HCT116 (cell line): ENCODE measurements at regions not wholly inside any gene's neighbourhood (a gene's known extent, or its start where the extent isn't known, plus 50 kb on each side); places are given as distances from the start of the nearest gene placed in this dataset.

Experiments used
- ATAC-seq: fragments of 200-7000 bp; cut with Tn5 transposase; 2 replicates; pipeline ENCODE4 v1.9.1; 2020; ENCODE audit warnings: mild to moderate bottlenecking, moderate library complexity
- BruUV-seq: library from RNA; stranded (reverse); fragments of 400-500 nt; replicated peaks from 2 replicates; lab custom pipeline; 2021; lab: Mats Ljungman, UMichigan
- CTCF ChIA-PET: fragments of 300-600 bp; sonication (Branson Sonifier 250); formaldehyde crosslinking; loops from one replicate; lab custom pipeline; 2021; ENCODE audit warnings: antibody characterized with exemption; lab: Charles Lee
- POLR2A ChIA-PET: fragments of 300-600, 350-600 bp; sonication (Branson Sonifier 250); formaldehyde crosslinking; loops from one replicate; lab custom pipeline; 2021; ENCODE audit warnings: antibody characterized with exemption; lab: Charles Lee
- RAD21 ChIA-PET, 2 experiments: fragments of 300-600 bp; sonication (Branson Sonifier 250); formaldehyde crosslinking; loops; one replicate each; lab custom pipeline; 2023; ENCODE audit warnings: low total read pairs in 2 of 2; ENCODE audit not compliant: uncharacterized antibody in 2 of 2, unreplicated experiment in 2 of 2, low non-redundant PET in 1 of 2; lab: Charles Lee
- DNase-seq: peaks from one replicate; pipeline ENCODE4 v3.0.0-alpha.2; 2010; ENCODE audit warnings: low read depth, low spot score
- H2AFZ ChIP-seq: fragments of 200-600 bp; shearing (Covaris generic), sonication (generic); 2 replicates; pipeline ENCODE4 v1.6.1; 2017; ENCODE audit warnings: low read depth, mixed run types, mixed read lengths, antibody characterized with exemption, low read length; ENCODE audit not compliant: poor library complexity, severe bottlenecking
- H3K27ac ChIP-seq: 2 replicates; pipeline ENCODE4 v1.5.1; 2012; ENCODE audit warnings: low read depth, low read length
- H3K27me3 ChIP-seq: fragments of 200-600 bp; sonication (generic); 2 replicates; pipeline ENCODE4 v1.6.1; 2016; ENCODE audit warnings: mixed run types, low read length, mixed read lengths; ENCODE audit not compliant: insufficient read depth
- H3K36me3 ChIP-seq, 2 experiments: fragments of 200-500 bp in 1 of 2; fragments of 200-600 bp in 1 of 2; sonication (Bioruptor generic) in 1 of 2; sonication (generic) in 1 of 2; 2 replicates each; pipeline versions ENCODE4 v1.5.1 to v1.6.1; 2014 to 2016; ENCODE audit warnings: low read length in 2 of 2, inconsistent platforms in 1 of 2, mixed read lengths in 1 of 2, mixed run types in 1 of 2; ENCODE audit not compliant: insufficient read depth in 2 of 2, control insufficient read depth in 1 of 2
- H3K4me1 ChIP-seq, 2 experiments: fragments of 200-600 bp in 1 of 2; sonication (generic) in 1 of 2; 2 replicates each; pipeline versions ENCODE4 v1.5.1 to v1.6.1; 2012 to 2017; ENCODE audit warnings: low read length in 2 of 2, inconsistent platforms in 1 of 2, mild to moderate bottlenecking in 1 of 2, mixed read lengths in 1 of 2, mixed run types in 1 of 2, moderate library complexity in 1 of 2; ENCODE audit not compliant: insufficient read depth in 2 of 2, control insufficient read depth in 1 of 2
- H3K4me2 ChIP-seq: fragments of 200-600 bp; sonication (generic); 2 replicates; pipeline ENCODE4 v1.6.1; 2017; ENCODE audit warnings: mixed run types, low read length, mixed read lengths
- H3K4me3 ChIP-seq, 2 experiments: fragments of 200-600 bp in 1 of 2; sonication (generic) in 1 of 2; replicated peaks in 1 of 2; 2 replicates each; pipeline ENCODE4 v1.5.1; 2011 to 2016; ENCODE audit warnings: low read length in 2 of 2, control low read depth in 1 of 2, low read depth in 1 of 2, mild to moderate bottlenecking in 1 of 2, mixed read lengths in 1 of 2, mixed run types in 1 of 2
- H3K79me2 ChIP-seq: fragments of 200-600 bp; sonication (generic); 2 replicates; pipeline ENCODE4 v1.6.1; 2017; ENCODE audit warnings: mild to moderate bottlenecking, mixed run types, low read length, moderate library complexity, mixed read lengths; ENCODE audit not compliant: insufficient read depth
- H3K9ac ChIP-seq: fragments of 200-600 bp; sonication (generic); 2 replicates; pipeline ENCODE4 v1.6.1; 2016; ENCODE audit warnings: low read length, mixed read lengths
- H3K9me2 ChIP-seq: fragments of 200-600 bp; sonication (generic), shearing (Covaris generic); 2 replicates; pipeline ENCODE4 v1.6.1; 2017; ENCODE audit warnings: mixed run types, mild to moderate bottlenecking, moderate library complexity; ENCODE audit not compliant: insufficient read depth
- H3K9me3 ChIP-seq, 2 experiments: fragments of 200-500 bp in 1 of 2; fragments of 200-600 bp in 1 of 2; sonication (Bioruptor generic) in 1 of 2; sonication (generic) in 1 of 2; 2 replicates each; pipeline ENCODE4 v1.6.1; 2014 to 2017; ENCODE audit warnings: low read length in 2 of 2, mixed read lengths in 2 of 2, inconsistent platforms in 1 of 2, low read depth in 1 of 2, mild to moderate bottlenecking in 1 of 2, mixed run types in 1 of 2, moderate library complexity in 1 of 2; ENCODE audit not compliant: control insufficient read depth in 1 of 2, insufficient read depth in 1 of 2
- H4K20me1 ChIP-seq: fragments of 200-600 bp; sonication (generic), shearing (Covaris generic); 2 replicates; pipeline ENCODE4 v1.6.1; 2017; ENCODE audit warnings: mixed run types, mild to moderate bottlenecking, moderate library complexity; ENCODE audit not compliant: insufficient read depth
- CBX3 ChIP-seq: IDR thresholded peaks from 2 replicates; pipeline ENCODE4 v1.6.1; 2012; ENCODE audit warnings: low read depth
- CEBPB ChIP-seq: IDR thresholded peaks from 2 replicates; pipeline ENCODE4 v1.6.1; 2012; ENCODE audit warnings: low read depth
- EGR1 ChIP-seq: IDR thresholded peaks from 2 replicates; pipeline ENCODE4 v1.6.1; 2012; ENCODE audit warnings: low read depth
- EZH2 ChIP-seq: fragments of 200-600 bp; sonication (generic); IDR thresholded peaks from 2 replicates; pipeline ENCODE4 v1.6.1; 2017; ENCODE audit warnings: antibody characterized with exemption, mixed run types
- EZH2phosphoT487 ChIP-seq: fragments of 200-600 bp; IDR thresholded peaks from 2 replicates; pipeline ENCODE4 v1.6.1; 2018; ENCODE audit warnings: antibody characterized with exemption, borderline replicate concordance
- FOSL1 ChIP-seq: IDR thresholded peaks from 2 replicates; pipeline ENCODE4 v1.6.1; 2012; ENCODE audit warnings: low read depth
- JUND ChIP-seq: IDR thresholded peaks from 2 replicates; pipeline ENCODE4 v1.6.1; 2012
- POLR2A ChIP-seq: IDR thresholded peaks from 2 replicates; pipeline ENCODE4 v1.7.0; 2011; ENCODE audit warnings: borderline replicate concordance; ENCODE audit not compliant: insufficient read depth, insufficient read length; ENCODE audit errors: extremely low read depth
- POLR2AphosphoS5 ChIP-seq: IDR thresholded peaks from 2 replicates; pipeline ENCODE4 v1.6.1; 2011; ENCODE audit warnings: mild to moderate bottlenecking, low read depth, low read length, moderate library complexity
- RAD21 ChIP-seq: IDR thresholded peaks from 2 replicates; pipeline ENCODE4 v1.6.1; 2012; ENCODE audit warnings: low read depth, mild to moderate bottlenecking
- SIN3A ChIP-seq: IDR thresholded peaks from 2 replicates; pipeline ENCODE4 v1.6.1; 2012; ENCODE audit warnings: low read depth
- SP1 ChIP-seq: IDR thresholded peaks from 2 replicates; pipeline ENCODE4 v1.6.1; 2012; ENCODE audit warnings: low read depth
- SRF ChIP-seq: IDR thresholded peaks from 2 replicates; pipeline ENCODE4 v1.6.1; 2012; ENCODE audit warnings: low read depth
- YY1 ChIP-seq: IDR thresholded peaks from 2 replicates; pipeline ENCODE4 v1.6.1; 2011; ENCODE audit warnings: low read length, low read depth, moderate library complexity, mild to moderate bottlenecking; ENCODE audit not compliant: insufficient replicate concordance; ENCODE audit errors: extremely low read depth
- ZNF274 ChIP-seq: fragments of 200-500 bp; sonication (Bioruptor generic); IDR thresholded peaks from 2 replicates; pipeline ENCODE4 v1.6.1; 2014; ENCODE audit warnings: mild to moderate bottlenecking, low read depth, low read length, inconsistent platforms
- intact Hi-C: fragments of 100-400 bp; cut with micrococcal nuclease; formaldehyde crosslinking; loops from 2 replicates; pipeline ENCODE4 v1.10.0; 2022
- TF ChIP-seq, protein P1 (sequence below): IDR thresholded peaks from 2 replicates; pipeline ENCODE4 v1.6.1; 2012
- TF ChIP-seq, protein P2 (sequence below): IDR thresholded peaks from 2 replicates; pipeline ENCODE4 v1.6.1; 2012
- TF ChIP-seq, protein P3 (sequence below), 3 experiments: fragments of 200-600 bp in 1 of 3; sonication (generic) in 1 of 3; IDR thresholded peaks in 2 of 3; conservative IDR thresholded peaks in 1 of 3; 2 replicates each; pipeline ENCODE4 v1.5.1; 2012 to 2017; ENCODE audit warnings: low read depth in 2 of 3, low read length in 2 of 3, antibody characterized with exemption in 1 of 3, borderline replicate concordance in 1 of 3, control low read depth in 1 of 3, mild to moderate bottlenecking in 1 of 3, mixed read lengths in 1 of 3, mixed run types in 1 of 3, moderate library complexity in 1 of 3; ENCODE audit not compliant: insufficient read depth in 1 of 3

DNA sequence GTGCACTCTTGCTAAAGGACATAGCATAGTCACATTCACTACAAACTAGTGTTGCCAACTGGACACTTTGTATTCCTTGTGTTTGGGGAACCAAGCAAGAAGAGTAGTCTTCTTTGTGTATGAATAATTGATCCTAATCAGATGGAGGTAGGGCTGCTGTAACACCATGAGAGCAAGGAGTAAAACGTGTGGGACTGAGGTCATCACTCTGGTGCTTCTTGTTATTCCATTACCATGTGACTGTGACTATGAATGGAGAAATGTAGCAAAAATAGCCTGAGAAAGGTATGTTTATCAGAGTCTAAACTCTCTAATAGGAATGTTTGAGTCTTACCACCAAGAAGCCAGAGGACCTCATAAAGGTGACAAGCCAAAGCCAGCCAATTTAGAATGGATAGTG, 966.9 kb downstream of the TAF11L14 start:
- Histone ChIP-seq H3K27me3 (no peaks in the 10 kb centered on the region), H3K36me3 (no peaks in the 10 kb centered on the region), H3K79me2 (no peaks in the 10 kb centered on the region), H3K4me3 (no peak overlapping the region), H4K20me1 (no peaks in the 10 kb centered on the region), H3K9me3 (peaks cover 5 to 26% of the 10 kb centered on the region in 2 experiments; a peak in 2 of 4 replicates), H3K9ac (no peak overlapping the region), H3K27ac (no peak overlapping the region), H3K4me1 (no peaks in the 10 kb centered on the region), H3K4me2 (no peak overlapping the region), H3K9me2 (no peaks in the 10 kb centered on the region), H2AFZ (no peak overlapping the region)
- no TSS peak for BruUV-seq
- no peak for ATAC-seq
- RAD21 ChIA-PET: no interaction called here
- no peak for DNase-seq
- TF ChIP-seq ZNF274: no peak
- TF ChIP-seq RAD21: no peak
- no peak for TF ChIP-seq CEBPB
- no peak for TF ChIP-seq SP1
- TF ChIP-seq JUND: no peak
- CTCF ChIA-PET: no interaction called here
- POLR2A ChIA-PET: no interaction called here
- intact Hi-C loops: no loop called here

DNA sequence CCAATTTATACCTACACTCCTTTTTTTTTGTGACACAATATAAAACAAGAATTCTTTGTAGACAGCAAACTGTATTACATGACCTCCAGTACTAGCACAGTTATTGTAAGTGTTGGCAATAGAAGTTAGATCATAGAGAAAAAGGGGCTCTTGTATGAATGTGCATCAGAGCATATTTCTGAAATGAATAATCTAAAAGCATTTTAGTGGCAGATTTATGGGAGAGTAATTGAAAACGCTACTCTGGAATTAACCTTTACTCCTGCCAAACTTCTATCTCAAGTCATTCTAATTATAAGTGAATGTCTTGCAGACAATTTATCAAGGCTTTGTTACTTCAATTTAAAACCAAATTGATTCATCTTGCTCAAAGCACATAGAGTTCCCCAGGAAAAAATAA, 968.1 kb downstream of the TAF11L14 start:
- intact Hi-C loops: no loop called here
- H3K4me3 ChIP-seq: no peak overlapping the region
- H3K79me2 ChIP-seq: no peaks in the 10 kb centered on the region
- no peak overlapping the region for H2AFZ ChIP-seq
- no peaks in the 10 kb centered on the region for H3K9me2 ChIP-seq
- ATAC-seq (no peak), DNase-seq (no peak)
- ChIA-PET RAD21 (no interaction called here), CTCF (no interaction called here), POLR2A (no interaction called here)
- H3K9ac ChIP-seq: no peak overlapping the region
- no peaks in the 10 kb centered on the region for H4K20me1 ChIP-seq
- H3K4me2 ChIP-seq: no peak overlapping the region
- H3K27me3 ChIP-seq: no peaks in the 10 kb centered on the region
- H3K27ac ChIP-seq: no peak overlapping the region
- H3K9me3 ChIP-seq: peaks cover 5 to 22% of the 10 kb centered on the region in 2 experiments; a peak in 2 of 4 replicates
- BruUV-seq: no TSS peak
- no peaks in the 10 kb centered on the region for H3K36me3 ChIP-seq
- H3K4me1 ChIP-seq: no peaks in the 10 kb centered on the region
- TF ChIP-seq, protein P1, sequence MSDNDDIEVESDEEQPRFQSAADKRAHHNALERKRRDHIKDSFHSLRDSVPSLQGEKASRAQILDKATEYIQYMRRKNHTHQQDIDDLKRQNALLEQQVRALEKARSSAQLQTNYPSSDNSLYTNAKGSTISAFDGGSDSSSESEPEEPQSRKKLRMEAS: no peak
- no peak for TF ChIP-seq EZH2
- no peak for TF ChIP-seq CEBPB
- TF ChIP-seq, protein P2, sequence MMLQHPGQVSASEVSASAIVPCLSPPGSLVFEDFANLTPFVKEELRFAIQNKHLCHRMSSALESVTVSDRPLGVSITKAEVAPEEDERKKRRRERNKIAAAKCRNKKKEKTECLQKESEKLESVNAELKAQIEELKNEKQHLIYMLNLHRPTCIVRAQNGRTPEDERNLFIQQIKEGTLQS: no peak
- no peak for TF ChIP-seq SP1
- TF ChIP-seq, protein P3, sequence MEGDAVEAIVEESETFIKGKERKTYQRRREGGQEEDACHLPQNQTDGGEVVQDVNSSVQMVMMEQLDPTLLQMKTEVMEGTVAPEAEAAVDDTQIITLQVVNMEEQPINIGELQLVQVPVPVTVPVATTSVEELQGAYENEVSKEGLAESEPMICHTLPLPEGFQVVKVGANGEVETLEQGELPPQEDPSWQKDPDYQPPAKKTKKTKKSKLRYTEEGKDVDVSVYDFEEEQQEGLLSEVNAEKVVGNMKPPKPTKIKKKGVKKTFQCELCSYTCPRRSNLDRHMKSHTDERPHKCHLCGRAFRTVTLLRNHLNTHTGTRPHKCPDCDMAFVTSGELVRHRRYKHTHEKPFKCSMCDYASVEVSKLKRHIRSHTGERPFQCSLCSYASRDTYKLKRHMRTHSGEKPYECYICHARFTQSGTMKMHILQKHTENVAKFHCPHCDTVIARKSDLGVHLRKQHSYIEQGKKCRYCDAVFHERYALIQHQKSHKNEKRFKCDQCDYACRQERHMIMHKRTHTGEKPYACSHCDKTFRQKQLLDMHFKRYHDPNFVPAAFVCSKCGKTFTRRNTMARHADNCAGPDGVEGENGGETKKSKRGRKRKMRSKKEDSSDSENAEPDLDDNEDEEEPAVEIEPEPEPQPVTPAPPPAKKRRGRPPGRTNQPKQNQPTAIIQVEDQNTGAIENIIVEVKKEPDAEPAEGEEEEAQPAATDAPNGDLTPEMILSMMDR (IDR thresholded peaks at IDR 0.05 in 2 of 3, conservative IDR thresholded peaks at IDR 0.05 in 1 of 3; ENCODE audit: borderline replicate concordance in 1 of 3, insufficient read depth in 1 of 3, low read depth in 2 of 3, low read length in 2 of 3): no peak
- no peak for TF ChIP-seq SRF
- no peak for TF ChIP-seq ZNF274
- no peak for TF ChIP-seq YY1
- no peak for TF ChIP-seq SIN3A
- no peak for TF ChIP-seq EGR1
- no peak for TF ChIP-seq EZH2phosphoT487
- TF ChIP-seq POLR2AphosphoS5: no peak
- TF ChIP-seq CBX3: no peak
- no peak for TF ChIP-seq FOSL1
- TF ChIP-seq POLR2A: no peak
